ENCODE measurements at regions not wholly inside any gene's neighbourhood (a gene's known extent, or its start where the extent isn't known, plus 50 kb on each side); places are given as distances from the start of the nearest gene placed in this dataset.
A peak's percentile ranks its signal among the peaks of the same experiment; 100 is the strongest.

- TF ChIP-seq CHD7 (IDR thresholded peaks at IDR 0.05; ENCODE audit: insufficient replicate concordance, low read length) (peak; percentile 82), TEAD4 (IDR thresholded peaks at IDR 0.05; ENCODE audit: low read depth, low read length) (peak; percentile 22; the same call in 1 of the 2 replicates)
Observed at GRCh38 chr5:101686536-101687157, 609.4 kb downstream of the SLCO4C1 start (continued).

Data from H1 (cell line).